Endothelial cell of umbilical vein (primary cell): ENCODE measurements at regions not wholly inside any gene's neighbourhood (a gene's known extent, or its start where the extent isn't known, plus 50 kb on each side); places are given as distances from the start of the nearest gene placed in this dataset.

Source experiments
- CTCF ChIP-seq, 2 donors: IDR thresholded peaks; 1 replicate in 1 of 2; 2 replicates in 1 of 2; pipeline ENCODE4 v1.5.1; 2011; ENCODE audit warnings: low read length in 2 of 2, mild to moderate bottlenecking in 2 of 2, moderate library complexity in 2 of 2, control low read depth in 1 of 2, inconsistent platforms in 1 of 2, low read depth in 1 of 2; ENCODE audit not compliant: insufficient read depth in 1 of 2; ENCODE audit errors: extremely low read depth in 1 of 2
- EZH2 ChIP-seq: IDR thresholded peaks from 2 replicates; pipeline ENCODE4 v1.6.1; 2012; ENCODE audit warnings: borderline replicate concordance, low read depth, mild to moderate bottlenecking, moderate library complexity, low read length, inconsistent platforms; ENCODE audit not compliant: severe bottlenecking
- JUN ChIP-seq: IDR thresholded peaks from 2 replicates; pipeline ENCODE4 v1.6.1; 2011; ENCODE audit warnings: borderline replicate concordance, low read depth; ENCODE audit not compliant: insufficient read length, insufficient read depth
- MYC ChIP-seq: IDR thresholded peaks from one replicate; pipeline ENCODE4 v1.6.1; 2011; ENCODE audit warnings: mild to moderate bottlenecking, low read depth, low read length
- POLR2A ChIP-seq: IDR thresholded peaks from 2 replicates; pipeline ENCODE4 v1.6.1; 2012; ENCODE audit warnings: low read depth, mild to moderate bottlenecking, control low read depth, low read length
- POLR2AphosphoS5 ChIP-seq: IDR thresholded peaks from 2 replicates; pipeline ENCODE4 v1.6.1; 2012; ENCODE audit warnings: low read depth, mild to moderate bottlenecking, control low read depth, low read length, moderate library complexity; ENCODE audit not compliant: insufficient read depth

GRCh38 chr2:106584304-106584954, 97.3 kb downstream of the CD8B2 start:
- no peak for TF ChIP-seq CTCF (IDR thresholded peaks at IDR 0.05; ENCODE audit: extremely low read depth in 1 of 2, insufficient read depth in 1 of 2, low read depth in 1 of 2, low read length in 2 of 2)
- TF ChIP-seq POLR2AphosphoS5 = no peak
- TF ChIP-seq POLR2A = no peak
- no peak for TF ChIP-seq JUN
- no peak for TF ChIP-seq MYC
- TF ChIP-seq EZH2 = no peak
